HG02642 (cell line): ENCODE measurements at regions not wholly inside any gene's neighbourhood (a gene's known extent, or its start where the extent isn't known, plus 50 kb on each side); places are given as distances from the start of the nearest gene placed in this dataset.
"Not testable (repeated sequence)": the region's sequence is repeated elsewhere in the genome, so short reads cannot be mapped to it uniquely, and the experiment has no call there.

Experiments used
- ATAC-seq: cut with Tn5 transposase; IDR thresholded peaks from one replicate; pipeline ENCODE4 v1.9.1; 2021; ENCODE audit warnings: mild to moderate bottlenecking; ENCODE audit not compliant: unreplicated experiment, poor library complexity

- no peak for ATAC-seq
Observed at GRCh38 chr22:48425641-48426040, 1402.0 kb downstream of the BRD1 start.

DNA sequence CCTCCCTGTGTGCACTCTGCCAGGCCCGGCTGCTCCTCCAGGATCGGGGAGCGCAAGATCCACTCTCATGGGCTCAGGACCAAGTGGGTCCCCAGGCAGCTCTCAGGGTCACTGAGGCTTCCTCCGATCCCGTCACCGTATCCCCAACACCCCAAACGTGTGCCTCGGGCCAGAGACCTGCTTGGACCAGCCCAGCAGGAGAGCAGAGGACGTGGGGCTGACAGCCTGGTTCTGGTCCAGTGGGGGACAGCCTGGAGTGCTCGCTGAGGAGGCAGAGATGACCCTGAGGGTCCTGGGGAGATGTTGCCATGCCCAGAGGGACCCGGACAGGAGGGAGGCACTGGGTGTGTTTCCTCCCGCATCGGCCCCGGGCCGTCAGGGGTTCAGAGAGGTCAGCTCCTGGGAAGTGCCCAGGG is 1402.6 kb downstream of the BRD1 start:
- ATAC-seq: no peak

DNA sequence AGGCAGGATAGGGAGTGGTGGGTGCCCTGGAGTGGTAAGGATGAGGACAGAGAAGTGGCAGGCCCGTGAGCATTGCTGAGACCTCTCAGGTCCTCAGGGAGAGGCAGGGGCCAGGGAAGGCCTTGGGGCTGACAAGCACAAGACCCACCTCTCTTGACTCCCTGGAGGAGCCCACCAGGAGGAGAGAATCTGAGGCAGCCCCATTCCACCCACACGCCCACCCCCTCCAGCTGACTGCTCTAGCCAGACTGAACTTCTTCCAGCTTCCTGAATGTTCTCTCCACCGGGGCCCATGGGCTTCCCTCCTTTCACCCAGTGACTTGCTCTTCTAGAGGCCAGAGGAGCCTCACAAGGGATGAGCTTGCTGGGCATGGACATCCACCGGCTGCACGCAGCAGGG is 1403.0 kb downstream of the BRD1 start:
- no peak for ATAC-seq

- ATAC-seq: no peak
Observed at GRCh38 chr22:48424201-48424627, 1403.5 kb downstream of the BRD1 start.

- ATAC-seq: no peak
Observed at GRCh38 chr22:48423481-48423911, 1404.2 kb downstream of the BRD1 start.

- ATAC-seq: no peak
Observed at GRCh38 chr22:48422900-48423480, 1404.7 kb downstream of the BRD1 start.

GRCh38 chr22:48418831-48419230 is 1408.8 kb downstream of the BRD1 start:
- no peak for ATAC-seq

DNA sequence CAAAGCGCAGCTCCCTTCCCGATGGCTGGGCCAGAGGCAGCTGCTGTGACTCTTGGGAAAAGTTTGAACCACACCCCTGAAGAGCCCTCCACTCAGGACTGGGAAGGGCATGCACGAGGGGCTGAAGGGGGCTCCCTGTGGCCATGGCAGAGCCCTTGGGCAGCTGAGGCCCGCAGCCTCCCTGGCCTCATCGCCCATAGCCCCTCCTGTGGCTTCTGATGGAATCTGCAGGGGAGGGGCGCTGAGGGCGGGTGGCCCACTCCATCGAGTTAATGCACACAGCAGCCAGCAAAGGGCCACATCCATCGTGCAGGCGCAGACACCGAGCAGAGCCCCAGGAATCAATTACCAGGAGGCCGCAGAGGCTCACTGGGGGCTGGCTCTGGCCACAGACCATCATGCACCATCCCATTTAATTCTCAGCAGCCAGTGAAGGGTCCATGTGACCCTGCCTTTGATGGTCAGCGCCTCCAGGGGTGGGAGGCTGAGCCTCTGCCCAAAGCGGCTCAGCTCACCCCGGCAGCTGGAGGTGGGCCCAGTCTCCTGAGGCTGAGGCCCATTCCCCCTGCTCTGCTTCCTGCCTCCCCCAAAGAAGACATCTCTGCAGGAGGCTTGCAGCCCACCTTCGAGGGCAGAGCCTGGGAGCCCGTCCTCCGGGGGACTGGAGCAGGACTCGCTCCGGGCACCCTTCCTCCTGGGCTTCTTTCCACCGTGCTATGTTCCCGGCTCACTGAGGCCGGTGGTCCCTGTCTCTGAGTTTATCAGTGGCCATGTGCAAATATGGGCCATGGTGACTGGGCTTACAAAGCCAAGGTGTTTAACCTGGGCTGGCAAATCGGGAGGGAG is 1410.2 kb downstream of the BRD1 start:
- no peak for ATAC-seq

- no peak for ATAC-seq
Observed at GRCh38 chr22:48416396-48417224, 1411.1 kb downstream of the BRD1 start.

- no peak for ATAC-seq
Observed at GRCh38 chr22:48415520-48415919, 1412.2 kb downstream of the BRD1 start.

DNA sequence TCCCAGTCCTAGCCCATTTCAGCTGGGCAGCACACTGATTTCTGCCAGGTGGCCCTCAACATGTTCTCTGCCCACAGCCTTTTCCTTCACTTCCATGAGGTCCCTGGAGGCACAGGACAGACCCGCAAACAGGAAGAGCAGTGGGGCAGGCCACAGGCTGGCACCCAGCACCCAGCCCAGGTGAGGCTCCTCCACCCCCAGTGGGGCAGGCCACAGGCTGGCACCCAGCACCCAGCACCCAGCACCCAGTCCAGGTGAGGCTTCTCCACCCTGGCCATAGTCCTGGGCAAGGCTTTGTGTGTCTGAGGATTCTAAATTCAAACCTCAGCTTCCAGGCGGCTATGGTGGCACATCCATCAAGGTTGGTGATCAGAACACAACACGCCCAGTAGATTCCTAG is 1413.0 kb downstream of the BRD1 start:
- ATAC-seq: no peak

DNA sequence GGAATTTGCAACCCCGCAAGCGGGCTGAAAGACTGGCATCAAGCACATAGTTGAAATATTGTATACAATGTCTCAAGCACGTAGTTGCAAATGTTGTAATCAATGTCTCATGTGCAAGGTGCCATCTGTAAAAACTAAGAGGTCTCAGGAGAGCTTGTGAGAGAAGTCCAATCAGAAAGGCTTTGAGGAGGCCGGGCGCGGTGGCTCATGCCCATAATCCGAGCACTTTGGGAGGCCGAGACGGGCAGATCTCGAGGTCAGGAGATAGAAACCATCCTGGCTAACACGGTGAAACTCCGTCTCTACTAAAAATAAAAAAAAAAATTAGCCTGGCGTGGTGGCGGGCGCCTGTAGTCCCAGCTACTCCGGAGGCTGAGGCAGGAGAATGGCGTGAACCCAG is 1414.7 kb downstream of the BRD1 start:
- not testable (repeated sequence) for ATAC-seq

DNA sequence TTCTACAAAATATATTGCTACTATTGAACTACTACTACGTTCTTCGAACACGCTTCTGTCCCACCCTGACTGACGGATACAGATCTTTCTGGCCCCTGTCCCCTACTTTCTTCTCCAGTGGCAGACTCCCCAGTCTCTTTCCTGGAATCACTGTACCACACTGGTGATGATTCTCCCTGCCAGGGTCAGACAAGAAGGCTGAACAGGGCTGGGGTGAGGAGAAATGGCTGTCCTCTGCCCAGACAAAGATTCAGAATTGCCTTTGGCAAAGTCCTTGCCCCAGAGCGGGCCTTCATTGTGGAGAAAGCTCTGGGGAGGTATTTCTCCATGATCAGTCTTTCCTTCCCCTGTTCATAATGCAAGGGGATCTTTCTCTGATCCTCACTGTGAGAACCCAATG is 1417.1 kb downstream of the BRD1 start:
- ATAC-seq: no peak

DNA sequence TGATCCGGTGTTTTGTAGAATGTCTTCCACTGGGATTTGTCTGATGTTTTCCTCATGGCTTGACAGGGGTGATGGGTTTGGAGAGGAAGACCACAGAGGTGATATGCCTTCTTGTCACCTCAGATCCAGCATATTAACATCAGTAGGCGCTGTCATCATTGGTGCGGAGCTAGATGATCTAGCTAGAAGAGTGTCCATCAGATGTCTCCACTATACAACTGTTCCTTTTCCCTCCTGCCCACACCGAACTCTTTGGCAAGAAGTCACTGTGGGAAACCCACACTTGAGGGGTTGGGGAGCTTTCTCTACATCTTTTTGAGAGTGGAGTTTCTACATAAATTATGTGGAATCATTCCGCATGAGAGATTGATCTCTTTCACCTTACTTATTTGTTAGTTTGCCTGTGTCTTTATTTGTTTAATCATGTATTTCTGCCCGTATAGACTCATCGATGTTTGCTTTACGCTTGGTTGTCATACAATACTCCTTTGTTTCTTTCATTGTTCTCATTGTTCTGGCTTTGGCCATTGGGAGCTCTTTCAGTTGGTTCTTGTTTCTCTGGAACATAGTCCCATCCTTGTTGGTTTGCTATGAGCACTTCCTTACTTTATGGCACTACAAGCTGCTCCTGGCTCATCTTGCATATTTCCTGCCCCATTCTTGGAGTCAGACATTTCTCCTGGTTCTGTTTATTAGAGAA is 1420.3 kb downstream of the BRD1 start:
- no peak for ATAC-seq

- ATAC-seq: no peak
Observed at GRCh38 chr22:48406161-48406560, 1421.5 kb downstream of the BRD1 start.

GRCh38 chr22:48405741-48406140 is 1421.9 kb downstream of the BRD1 start:
- no peak for ATAC-seq

DNA sequence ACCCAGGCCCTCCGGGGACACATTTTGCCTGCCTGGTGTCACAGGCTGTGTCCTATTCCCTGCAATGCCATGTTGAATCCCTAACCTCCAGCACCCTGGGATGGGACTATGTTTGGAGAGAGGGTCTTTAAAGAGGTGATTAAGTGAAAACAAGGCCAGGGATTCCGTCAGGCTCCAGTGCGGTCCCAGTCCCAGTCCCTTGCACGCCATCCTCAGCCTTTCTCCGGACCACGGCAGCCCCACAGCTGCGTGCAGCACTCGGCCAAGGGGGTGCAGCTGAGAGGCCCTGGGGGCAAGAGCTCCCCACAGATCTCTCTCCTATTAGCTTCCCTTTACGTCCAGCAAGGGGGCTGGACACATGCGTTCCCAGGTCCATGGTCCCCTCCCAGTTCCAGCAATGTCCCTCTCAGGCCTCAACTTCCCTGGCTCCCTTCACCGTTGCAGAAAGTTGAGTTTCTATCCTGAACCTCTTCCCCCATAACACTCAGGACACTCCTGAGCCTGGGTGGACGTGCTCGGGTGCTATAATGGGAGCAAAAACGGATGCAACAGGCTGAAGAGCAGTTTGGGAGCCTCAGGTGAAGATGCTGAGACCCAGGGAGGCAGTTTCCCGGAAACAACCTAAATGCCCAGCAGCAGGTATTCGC is 1422.7 kb downstream of the BRD1 start:
- ATAC-seq: no peak

DNA sequence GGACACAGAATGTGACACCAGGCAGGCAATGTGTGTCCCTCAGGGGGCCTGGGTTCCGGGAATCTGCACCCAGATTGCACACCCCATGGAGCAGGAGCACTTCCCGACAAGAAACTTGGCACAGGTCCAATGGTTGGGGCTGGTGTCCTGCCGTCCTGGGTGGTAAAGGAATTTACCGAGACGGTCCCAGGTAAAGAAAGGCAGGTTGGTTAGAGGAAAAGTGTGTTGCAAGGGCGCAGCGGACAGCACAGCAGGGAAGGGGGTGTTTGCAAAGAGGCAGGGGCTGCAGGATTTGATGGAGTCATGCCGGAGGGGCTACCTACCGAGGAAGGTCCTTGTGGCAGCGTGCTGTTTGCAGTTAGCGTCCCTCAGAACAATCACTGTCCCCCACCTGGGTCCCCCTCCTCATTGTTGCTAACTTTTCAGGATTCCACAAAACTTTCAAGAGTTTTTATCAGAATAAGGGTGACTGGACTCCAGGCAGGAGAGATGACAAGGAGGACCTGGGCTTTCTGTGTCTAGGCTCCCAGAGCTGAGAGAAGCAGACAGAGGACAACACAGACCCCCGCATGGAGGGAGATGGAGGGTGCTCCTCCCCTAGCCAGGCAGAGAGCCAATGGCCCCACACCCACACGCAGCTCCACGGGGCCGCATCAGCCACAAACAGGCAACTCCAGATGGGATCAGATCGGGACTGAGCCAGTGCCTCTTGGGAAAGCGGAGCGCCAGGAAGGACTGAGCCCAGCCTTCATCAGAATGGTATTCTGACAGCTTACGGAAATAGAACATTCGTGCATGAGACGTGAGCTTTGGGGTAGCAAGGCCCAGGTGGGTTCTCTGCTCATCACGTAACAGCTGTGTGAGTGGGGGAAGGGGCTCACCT is 1423.9 kb downstream of the BRD1 start:
- no peak for ATAC-seq

DNA sequence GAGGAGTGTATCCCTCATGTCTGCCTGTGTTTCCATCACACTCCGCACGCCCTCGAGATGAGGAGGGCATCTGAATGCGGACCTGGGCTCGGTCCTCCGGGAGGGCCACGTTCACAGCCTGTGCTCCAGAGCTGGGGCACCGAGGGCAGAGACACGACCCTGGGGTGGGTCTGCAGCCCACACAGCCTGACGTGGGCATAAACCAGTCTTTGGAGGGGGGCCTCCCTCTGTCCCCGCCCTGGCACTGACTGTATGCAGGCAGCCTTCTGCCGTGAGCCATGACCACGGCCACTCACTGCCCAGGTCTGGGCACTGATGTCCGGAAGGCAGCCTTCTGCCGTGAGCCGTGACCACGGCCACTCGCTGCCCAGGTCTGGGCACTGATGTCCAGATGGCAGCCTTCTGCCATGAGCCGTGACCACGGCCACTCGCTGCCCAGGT is 1425.1 kb downstream of the BRD1 start:
- no peak for ATAC-seq
